ENCODE measurements at regions not wholly inside any gene's neighbourhood (a gene's known extent, or its start where the extent isn't known, plus 50 kb on each side); places are given as distances from the start of the nearest gene placed in this dataset.

DNA sequence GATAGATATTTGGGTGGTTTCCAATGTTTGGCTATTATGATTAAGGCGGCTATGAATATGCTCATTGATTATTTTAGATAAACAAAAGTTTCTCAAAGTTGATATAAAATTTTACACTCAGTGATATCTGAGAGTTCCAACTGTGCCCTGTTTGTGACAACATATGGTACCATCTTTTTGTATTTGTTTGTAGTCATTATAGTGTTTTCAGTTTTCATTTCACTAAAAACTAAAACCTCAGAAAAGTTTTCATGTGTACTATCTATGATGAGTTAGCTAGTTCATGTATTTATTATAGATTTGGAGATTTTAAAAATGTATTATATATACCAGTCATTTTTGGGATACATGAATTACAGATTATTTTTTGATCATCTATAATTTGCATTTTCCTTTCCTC lies 1111.4 kb downstream of the CDH18 start:
- no peaks in the 10 kb centered on the region for H3K9me1 ChIP-seq (ENCODE audit: control insufficient read depth, extremely low read depth, insufficient read depth, low read length)
- TF ChIP-seq EZH2 (IDR thresholded peaks at IDR 0.05; ENCODE audit: low read length): no peak
- TF ChIP-seq, protein P1, sequence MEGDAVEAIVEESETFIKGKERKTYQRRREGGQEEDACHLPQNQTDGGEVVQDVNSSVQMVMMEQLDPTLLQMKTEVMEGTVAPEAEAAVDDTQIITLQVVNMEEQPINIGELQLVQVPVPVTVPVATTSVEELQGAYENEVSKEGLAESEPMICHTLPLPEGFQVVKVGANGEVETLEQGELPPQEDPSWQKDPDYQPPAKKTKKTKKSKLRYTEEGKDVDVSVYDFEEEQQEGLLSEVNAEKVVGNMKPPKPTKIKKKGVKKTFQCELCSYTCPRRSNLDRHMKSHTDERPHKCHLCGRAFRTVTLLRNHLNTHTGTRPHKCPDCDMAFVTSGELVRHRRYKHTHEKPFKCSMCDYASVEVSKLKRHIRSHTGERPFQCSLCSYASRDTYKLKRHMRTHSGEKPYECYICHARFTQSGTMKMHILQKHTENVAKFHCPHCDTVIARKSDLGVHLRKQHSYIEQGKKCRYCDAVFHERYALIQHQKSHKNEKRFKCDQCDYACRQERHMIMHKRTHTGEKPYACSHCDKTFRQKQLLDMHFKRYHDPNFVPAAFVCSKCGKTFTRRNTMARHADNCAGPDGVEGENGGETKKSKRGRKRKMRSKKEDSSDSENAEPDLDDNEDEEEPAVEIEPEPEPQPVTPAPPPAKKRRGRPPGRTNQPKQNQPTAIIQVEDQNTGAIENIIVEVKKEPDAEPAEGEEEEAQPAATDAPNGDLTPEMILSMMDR (optimal IDR thresholded peaks at IDR 0.05 in 1 of 3, IDR thresholded peaks at IDR 0.05 in 1 of 3, conservative IDR thresholded peaks at IDR 0.05 in 1 of 3; ENCODE audit: extremely low read depth in 1 of 3, insufficient read depth in 2 of 3, low read length in 3 of 3): no peak
- dilution Hi-C loops (cut with MboI; ENCODE audit: extremely low pct_ligation_motif_present, low sequenced_read_pairs): no loop called here
- H3K79me2 ChIP-seq (ENCODE audit: control insufficient read depth, insufficient read depth, low read length): no peaks in the 10 kb centered on the region
- no peak for FAIRE-seq
- no peaks in the 10 kb centered on the region for H3K4me1 ChIP-seq (ENCODE audit: control insufficient read depth, extremely low read depth, insufficient read depth, low read length)
- no peaks in the 10 kb centered on the region for H3K27me3 ChIP-seq (ENCODE audit: control insufficient read depth, extremely low read depth, insufficient read depth, low read length)
- no peak overlapping the region for H2AFZ ChIP-seq (ENCODE audit: control insufficient read depth, low read length)
- no peak overlapping the region for H3K4me3 ChIP-seq (ENCODE audit: control insufficient read depth in 2 of 3, extremely low read depth in 1 of 3, insufficient read depth in 2 of 3, low read depth in 1 of 3, low read length in 3 of 3)
- H3K9ac ChIP-seq (ENCODE audit: control insufficient read depth, extremely low read depth, insufficient read depth, low read length): no peak overlapping the region
- no peak overlapping the region for H3K27ac ChIP-seq (ENCODE audit: control insufficient read depth, insufficient read depth, low read length)
- DNase-seq (ENCODE audit: low read depth, low spot score): no peak
- no peak overlapping the region for H3K4me2 ChIP-seq (ENCODE audit: control insufficient read depth, extremely low read depth, insufficient read depth, low read depth, low read length)
- H3K9me3 ChIP-seq (ENCODE audit: control insufficient read depth, low read depth, low read length): no peaks in the 10 kb centered on the region
- H3K36me3 ChIP-seq (ENCODE audit: control insufficient read depth in 2 of 2, extremely low read depth in 1 of 2, insufficient read depth in 2 of 2, low read length in 2 of 2): no peaks in the 10 kb centered on the region
- no peaks in the 10 kb centered on the region for H4K20me1 ChIP-seq (ENCODE audit: control insufficient read depth, extremely low read depth, insufficient read depth, low read length)

DNA sequence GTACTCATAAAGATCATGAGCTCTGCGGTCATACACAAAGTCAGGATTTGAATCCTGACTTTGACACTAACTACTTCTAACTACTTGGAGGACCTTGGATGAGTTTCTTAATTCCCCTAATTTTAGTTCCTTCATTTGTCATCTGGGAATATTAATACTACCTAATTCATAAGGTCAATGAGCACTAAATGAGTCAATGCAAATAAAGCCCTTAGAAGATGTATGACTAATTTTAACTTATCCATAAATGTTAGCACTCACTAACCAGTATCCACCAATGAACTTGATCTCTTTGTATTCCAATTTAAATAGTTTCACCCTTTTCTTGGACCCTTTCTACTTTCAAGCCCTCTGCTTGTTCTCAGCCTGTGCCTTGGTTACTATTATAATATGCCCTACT lies 1106.4 kb downstream of the CDH18 start:
- FAIRE-seq (no peak), DNase-seq (ENCODE audit: low read depth, low spot score) (no peak)
- no peak overlapping the region for H3K4me2 ChIP-seq (ENCODE audit: control insufficient read depth, extremely low read depth, insufficient read depth, low read depth, low read length)
- dilution Hi-C loops (cut with MboI; ENCODE audit: extremely low pct_ligation_motif_present, low sequenced_read_pairs): no loop called here
- no peaks in the 10 kb centered on the region for H3K79me2 ChIP-seq (ENCODE audit: control insufficient read depth, insufficient read depth, low read length)
- no peak for TF ChIP-seq EZH2 (IDR thresholded peaks at IDR 0.05; ENCODE audit: low read length)
- TF ChIP-seq, protein P1 (optimal IDR thresholded peaks at IDR 0.05 in 1 of 3, IDR thresholded peaks at IDR 0.05 in 1 of 3, conservative IDR thresholded peaks at IDR 0.05 in 1 of 3; ENCODE audit: extremely low read depth in 1 of 3, insufficient read depth in 2 of 3, low read length in 3 of 3): no peak
- no peaks in the 10 kb centered on the region for H3K27me3 ChIP-seq (ENCODE audit: control insufficient read depth, extremely low read depth, insufficient read depth, low read length)
- no peaks in the 10 kb centered on the region for H4K20me1 ChIP-seq (ENCODE audit: control insufficient read depth, extremely low read depth, insufficient read depth, low read length)
- H3K36me3 ChIP-seq (ENCODE audit: control insufficient read depth in 2 of 2, extremely low read depth in 1 of 2, insufficient read depth in 2 of 2, low read length in 2 of 2): no peaks in the 10 kb centered on the region
- H3K27ac ChIP-seq (ENCODE audit: control insufficient read depth, insufficient read depth, low read length): no peak overlapping the region
- H3K9me3 ChIP-seq (ENCODE audit: control insufficient read depth, low read depth, low read length): no peaks in the 10 kb centered on the region
- H2AFZ ChIP-seq (ENCODE audit: control insufficient read depth, low read length): no peak overlapping the region
- H3K4me3 ChIP-seq (ENCODE audit: control insufficient read depth in 2 of 3, extremely low read depth in 1 of 3, insufficient read depth in 2 of 3, low read depth in 1 of 3, low read length in 3 of 3): no peak overlapping the region
- H3K4me1 ChIP-seq (ENCODE audit: control insufficient read depth, extremely low read depth, insufficient read depth, low read length): no peaks in the 10 kb centered on the region
- H3K9ac ChIP-seq (ENCODE audit: control insufficient read depth, extremely low read depth, insufficient read depth, low read length): no peak overlapping the region
- no peaks in the 10 kb centered on the region for H3K9me1 ChIP-seq (ENCODE audit: control insufficient read depth, extremely low read depth, insufficient read depth, low read length)
